ENCODE measurements at regions not wholly inside any gene's neighbourhood (a gene's known extent, or its start where the extent isn't known, plus 50 kb on each side); places are given as distances from the start of the nearest gene placed in this dataset.

DNA sequence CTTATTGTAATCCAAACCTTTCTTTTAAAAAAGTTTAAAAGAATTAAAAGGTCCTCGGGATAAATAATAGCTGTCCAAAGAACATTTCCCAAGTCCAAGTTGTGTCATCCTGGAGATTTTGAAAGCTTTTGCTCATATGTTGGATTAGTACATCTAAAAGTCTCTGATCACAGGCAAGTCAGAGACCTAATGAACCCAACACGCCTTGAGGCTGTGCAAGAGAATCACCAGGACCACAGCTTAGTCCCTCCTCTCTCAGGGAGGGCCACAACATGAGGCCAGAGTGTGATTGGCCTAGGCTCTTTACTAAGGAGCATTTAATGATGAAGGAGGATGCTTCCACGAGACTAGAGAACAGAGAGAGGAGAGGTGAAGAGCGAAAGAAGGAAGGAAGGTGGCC, 98.7 kb upstream of the OR5AK2 start:
- no peak overlapping the region for H3K9ac ChIP-seq (ENCODE audit: low read length)
- no peaks in the 10 kb centered on the region for H3K9me3 ChIP-seq (ENCODE audit: insufficient read depth, low read length)
- TF ChIP-seq, protein P1, sequence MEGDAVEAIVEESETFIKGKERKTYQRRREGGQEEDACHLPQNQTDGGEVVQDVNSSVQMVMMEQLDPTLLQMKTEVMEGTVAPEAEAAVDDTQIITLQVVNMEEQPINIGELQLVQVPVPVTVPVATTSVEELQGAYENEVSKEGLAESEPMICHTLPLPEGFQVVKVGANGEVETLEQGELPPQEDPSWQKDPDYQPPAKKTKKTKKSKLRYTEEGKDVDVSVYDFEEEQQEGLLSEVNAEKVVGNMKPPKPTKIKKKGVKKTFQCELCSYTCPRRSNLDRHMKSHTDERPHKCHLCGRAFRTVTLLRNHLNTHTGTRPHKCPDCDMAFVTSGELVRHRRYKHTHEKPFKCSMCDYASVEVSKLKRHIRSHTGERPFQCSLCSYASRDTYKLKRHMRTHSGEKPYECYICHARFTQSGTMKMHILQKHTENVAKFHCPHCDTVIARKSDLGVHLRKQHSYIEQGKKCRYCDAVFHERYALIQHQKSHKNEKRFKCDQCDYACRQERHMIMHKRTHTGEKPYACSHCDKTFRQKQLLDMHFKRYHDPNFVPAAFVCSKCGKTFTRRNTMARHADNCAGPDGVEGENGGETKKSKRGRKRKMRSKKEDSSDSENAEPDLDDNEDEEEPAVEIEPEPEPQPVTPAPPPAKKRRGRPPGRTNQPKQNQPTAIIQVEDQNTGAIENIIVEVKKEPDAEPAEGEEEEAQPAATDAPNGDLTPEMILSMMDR (IDR thresholded peaks at IDR 0.05; ENCODE audit: low read depth, low read length) = no peak
- no peak for TF ChIP-seq EZH2phosphoT487 (IDR thresholded peaks at IDR 0.05; ENCODE audit: low read depth)
- H3K27me3 ChIP-seq (ENCODE audit: low read depth, low read length) = peaks cover 36% of the 10 kb centered on the region
- no peak overlapping the region for H3K4me3 ChIP-seq (ENCODE audit: low read length)
- H3K79me2 ChIP-seq (ENCODE audit: low read length) = no peaks in the 10 kb centered on the region
- no peak overlapping the region for H3K4me2 ChIP-seq (ENCODE audit: low read length)
- no peaks in the 10 kb centered on the region for H4K20me1 ChIP-seq (ENCODE audit: insufficient read depth, low read length)
- H3K36me3 ChIP-seq (replicated peaks; ENCODE audit: low read depth, low read length) = no peaks in the 10 kb centered on the region
- no peak overlapping the region for H3K27ac ChIP-seq (ENCODE audit: low read length)
- no peak overlapping the region for H2AFZ ChIP-seq (ENCODE audit: low read depth, low read length)
- no peaks in the 10 kb centered on the region for H3K4me1 ChIP-seq (ENCODE audit: low read length)

- Histone ChIP-seq H3K27ac (ENCODE audit: low read length) (no peak overlapping the region), H3K4me1 (ENCODE audit: low read length) (no peaks in the 10 kb centered on the region), H3K4me2 (ENCODE audit: low read length) (no peak overlapping the region), H2AFZ (ENCODE audit: low read depth, low read length) (no peak overlapping the region), H3K4me3 (ENCODE audit: low read length) (no peak overlapping the region), H4K20me1 (ENCODE audit: insufficient read depth, low read length) (no peaks in the 10 kb centered on the region), H3K36me3 (replicated peaks; ENCODE audit: low read depth, low read length) (no peaks in the 10 kb centered on the region), H3K9me3 (ENCODE audit: insufficient read depth, low read length) (no peaks in the 10 kb centered on the region), H3K27me3 (ENCODE audit: low read depth, low read length) (peaks cover 31% of the 10 kb centered on the region), H3K9ac (ENCODE audit: low read length) (no peak overlapping the region), H3K79me2 (ENCODE audit: low read length) (no peaks in the 10 kb centered on the region)
- TF ChIP-seq, protein P1 (IDR thresholded peaks at IDR 0.05; ENCODE audit: low read depth, low read length) = no peak
- TF ChIP-seq EZH2phosphoT487 (IDR thresholded peaks at IDR 0.05; ENCODE audit: low read depth) = no peak
Measured at GRCh38 chr11:56887940-56888339, 100.8 kb upstream of the OR5AK2 start.

DNA sequence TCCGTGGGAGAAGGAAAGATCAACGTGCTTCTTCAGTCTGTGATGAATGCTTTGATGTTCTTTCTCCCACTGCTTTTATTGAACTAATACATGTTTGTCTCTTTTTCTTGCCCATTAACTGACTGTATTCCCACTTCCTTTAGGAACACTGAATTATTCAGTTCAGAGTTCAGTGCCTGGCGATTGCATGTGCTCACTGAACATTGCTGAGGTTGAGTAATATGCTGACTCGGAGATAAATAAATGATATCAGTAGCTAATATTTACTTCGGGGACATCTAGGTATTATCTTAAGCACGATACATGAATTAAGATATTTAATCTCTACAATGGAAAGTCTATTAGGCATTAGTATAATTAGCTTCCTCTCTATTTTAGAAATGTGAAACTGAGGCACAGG, 102.3 kb upstream of the OR5AK2 start:
- Histone ChIP-seq H3K36me3 (replicated peaks; ENCODE audit: low read depth, low read length) (no peaks in the 10 kb centered on the region), H3K79me2 (ENCODE audit: low read length) (no peaks in the 10 kb centered on the region), H3K27ac (ENCODE audit: low read length) (no peak overlapping the region), H3K27me3 (ENCODE audit: low read depth, low read length) (peaks cover 22% of the 10 kb centered on the region; the same call in 1 of the 2 replicates), H3K4me2 (ENCODE audit: low read length) (no peak overlapping the region), H4K20me1 (ENCODE audit: insufficient read depth, low read length) (no peaks in the 10 kb centered on the region), H2AFZ (ENCODE audit: low read depth, low read length) (no peak overlapping the region), H3K4me1 (ENCODE audit: low read length) (no peaks in the 10 kb centered on the region), H3K4me3 (ENCODE audit: low read length) (no peak overlapping the region), H3K9ac (ENCODE audit: low read length) (no peak overlapping the region), H3K9me3 (ENCODE audit: insufficient read depth, low read length) (no peaks in the 10 kb centered on the region)
- no peak for TF ChIP-seq EZH2phosphoT487 (IDR thresholded peaks at IDR 0.05; ENCODE audit: low read depth)
- TF ChIP-seq, protein P1 (IDR thresholded peaks at IDR 0.05; ENCODE audit: low read depth, low read length) = no peak

DNA sequence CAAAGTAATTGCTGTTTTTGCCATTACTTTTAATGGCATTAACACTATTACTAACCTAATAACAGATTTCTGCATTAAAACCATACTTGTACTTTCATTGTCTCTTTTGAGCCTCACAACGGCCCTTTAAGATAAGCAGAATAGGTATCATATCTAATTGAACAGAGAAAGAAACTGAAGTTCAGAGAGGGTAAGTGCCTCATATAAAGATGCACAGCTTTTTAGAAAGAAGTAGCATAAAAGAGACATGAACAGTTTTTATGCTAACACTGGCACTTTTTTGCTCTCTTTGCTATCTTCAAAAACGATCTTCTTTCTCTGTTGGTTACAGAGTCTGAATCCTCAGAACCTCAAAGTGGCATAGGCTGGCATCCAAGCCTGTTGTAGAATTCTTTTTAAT, 102.9 kb upstream of the OR5AK2 start:
- H3K79me2 ChIP-seq (ENCODE audit: low read length) = no peaks in the 10 kb centered on the region
- no peaks in the 10 kb centered on the region for H3K9me3 ChIP-seq (ENCODE audit: insufficient read depth, low read length)
- no peak overlapping the region for H2AFZ ChIP-seq (ENCODE audit: low read depth, low read length)
- no peak for TF ChIP-seq EZH2phosphoT487 (IDR thresholded peaks at IDR 0.05; ENCODE audit: low read depth)
- TF ChIP-seq, protein P1 (IDR thresholded peaks at IDR 0.05; ENCODE audit: low read depth, low read length) = no peak
- H3K27me3 ChIP-seq (ENCODE audit: low read depth, low read length) = peaks cover 25% of the 10 kb centered on the region; the same call in 1 of the 2 replicates
- H3K9ac ChIP-seq (ENCODE audit: low read length) = no peak overlapping the region
- no peak overlapping the region for H3K27ac ChIP-seq (ENCODE audit: low read length)
- H3K36me3 ChIP-seq (replicated peaks; ENCODE audit: low read depth, low read length) = no peaks in the 10 kb centered on the region
- no peaks in the 10 kb centered on the region for H3K4me1 ChIP-seq (ENCODE audit: low read length)
- no peak overlapping the region for H3K4me2 ChIP-seq (ENCODE audit: low read length)
- H3K4me3 ChIP-seq (ENCODE audit: low read length) = no peak overlapping the region
- H4K20me1 ChIP-seq (ENCODE audit: insufficient read depth, low read length) = no peaks in the 10 kb centered on the region
